ENCODE measurements at regions not wholly inside any gene's neighbourhood (a gene's known extent, or its start where the extent isn't known, plus 50 kb on each side); places are given as distances from the start of the nearest gene placed in this dataset.

GRCh38 chr16:55091871-55092230 is 161.2 kb downstream of the IRX5 start:
- in situ Hi-C loops (cut with HindIII; ENCODE audit: low sequenced_read_pairs): no loop called here
- DNase-seq (ENCODE audit: low spot score): no peak

DNA sequence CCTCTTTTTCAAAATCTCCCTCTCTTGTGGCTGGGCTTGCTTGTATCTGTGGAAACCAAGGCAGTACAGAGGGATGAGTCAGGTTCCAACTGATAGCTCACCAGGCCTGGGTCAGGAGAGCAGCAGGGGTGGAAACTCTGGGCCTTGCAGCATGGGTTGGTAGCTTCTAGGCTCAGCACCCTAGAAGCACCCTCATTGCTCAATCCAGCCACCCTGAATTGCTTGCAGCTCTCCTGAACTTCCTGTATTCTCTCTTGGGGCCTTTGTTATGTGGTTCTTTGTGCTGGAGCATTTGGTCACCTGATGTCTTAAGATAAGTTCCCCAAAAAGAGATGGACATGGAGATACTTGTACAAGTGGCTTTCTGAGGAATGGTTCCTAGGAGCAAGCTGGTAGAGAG is 169.4 kb downstream of the IRX5 start:
- in situ Hi-C loops (cut with HindIII; ENCODE audit: low sequenced_read_pairs): no loop called here
- no peak for DNase-seq (ENCODE audit: low spot score)

DNA sequence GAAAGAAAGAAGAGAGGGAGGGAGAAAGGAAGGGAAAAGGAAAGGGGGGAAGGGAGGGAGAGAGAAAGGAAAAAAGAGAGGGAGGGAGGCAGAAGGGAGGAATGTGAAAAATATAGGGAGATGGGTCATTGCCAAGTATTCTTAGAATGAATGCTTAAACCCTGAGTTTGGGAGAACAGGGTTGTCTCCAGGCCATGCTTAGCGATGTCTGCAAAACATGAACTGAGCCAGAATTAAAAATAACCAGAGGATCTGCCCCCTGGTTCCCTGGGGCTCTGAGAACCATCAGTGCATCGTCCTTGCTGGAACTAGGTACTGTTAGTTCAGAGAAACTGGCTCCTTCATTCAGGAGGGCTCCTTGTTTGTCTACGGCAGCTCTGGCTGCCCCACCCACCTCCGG is 170.4 kb downstream of the IRX5 start:
- DNase-seq (ENCODE audit: low spot score): no peak
- in situ Hi-C loops (cut with HindIII; ENCODE audit: low sequenced_read_pairs): no loop called here

GRCh38 chr16:55102077-55102476 is 171.4 kb downstream of the IRX5 start:
- in situ Hi-C loops (cut with HindIII; ENCODE audit: low sequenced_read_pairs): no loop called here

DNA sequence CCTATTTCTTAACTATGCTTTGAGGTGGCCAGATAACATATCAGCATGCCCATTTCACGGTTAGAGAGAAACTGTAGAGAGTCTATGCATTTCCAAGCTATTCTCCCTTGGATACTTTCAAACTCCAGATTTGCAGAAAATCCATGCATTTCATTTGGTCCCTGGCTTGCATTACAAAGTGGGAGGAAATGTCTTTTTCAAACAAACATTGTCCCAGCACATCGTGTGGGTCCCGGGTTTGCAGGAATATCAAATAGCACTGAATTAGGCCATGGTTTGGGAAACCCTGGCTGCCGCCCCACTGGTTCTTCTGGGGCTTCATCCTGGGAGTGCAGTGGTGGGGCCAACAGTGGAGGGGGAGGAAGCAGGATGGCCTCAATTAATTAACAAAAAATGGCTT is 171.9 kb downstream of the IRX5 start:
- no peak for DNase-seq (ENCODE audit: low spot score)
- in situ Hi-C loops (cut with HindIII; ENCODE audit: low sequenced_read_pairs): no loop called here

More at GRCh38 chr16:55102077-55102476, 171.4 kb downstream of the IRX5 start:
- DNase-seq (ENCODE audit: low spot score): no peak

DNA sequence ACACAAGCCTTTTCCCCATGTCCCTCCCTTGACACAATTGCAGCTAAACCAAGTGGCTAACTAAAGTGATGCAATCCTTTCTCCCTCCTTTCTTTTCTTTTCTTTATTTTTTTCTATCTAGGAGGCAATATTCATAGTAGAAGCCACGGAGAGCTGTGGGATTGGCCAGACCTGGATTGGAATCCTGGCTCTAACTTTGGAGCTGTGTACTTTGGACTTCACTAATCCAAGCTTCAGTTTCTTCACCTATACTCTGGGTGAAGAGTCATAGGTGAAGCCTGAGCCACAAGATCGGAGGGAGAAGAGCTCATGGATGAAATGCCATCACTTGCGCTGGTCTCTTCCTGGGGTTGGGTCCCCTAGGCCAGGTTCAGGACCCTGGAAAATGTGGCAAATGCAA is 177.2 kb downstream of the IRX5 start:
- DNase-seq (ENCODE audit: low spot score): no peak
- in situ Hi-C loops (cut with HindIII; ENCODE audit: low sequenced_read_pairs): no loop called here

DNA sequence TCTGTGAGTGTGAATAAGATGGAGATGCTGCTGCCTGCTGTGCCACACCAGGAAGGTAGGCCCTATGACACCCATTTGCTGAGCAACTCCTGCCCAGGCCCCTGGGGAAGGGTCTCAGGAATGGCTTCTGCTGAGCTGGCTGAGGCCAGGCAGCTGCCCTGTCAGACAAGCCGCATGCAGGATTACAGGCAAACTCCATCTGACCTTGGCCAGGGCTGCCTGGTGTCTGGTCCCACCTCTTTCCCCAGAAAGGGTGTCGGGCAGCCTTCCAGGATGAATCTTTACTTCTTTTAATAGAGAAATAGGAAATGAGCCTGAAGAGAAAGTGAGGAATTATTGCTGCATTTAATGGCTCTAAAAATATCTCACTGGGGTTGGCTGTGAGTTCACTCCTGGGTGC is 182.5 kb downstream of the IRX5 start:
- in situ Hi-C loops (cut with HindIII; ENCODE audit: low sequenced_read_pairs): no loop called here
- DNase-seq (ENCODE audit: low spot score): no peak

DNA sequence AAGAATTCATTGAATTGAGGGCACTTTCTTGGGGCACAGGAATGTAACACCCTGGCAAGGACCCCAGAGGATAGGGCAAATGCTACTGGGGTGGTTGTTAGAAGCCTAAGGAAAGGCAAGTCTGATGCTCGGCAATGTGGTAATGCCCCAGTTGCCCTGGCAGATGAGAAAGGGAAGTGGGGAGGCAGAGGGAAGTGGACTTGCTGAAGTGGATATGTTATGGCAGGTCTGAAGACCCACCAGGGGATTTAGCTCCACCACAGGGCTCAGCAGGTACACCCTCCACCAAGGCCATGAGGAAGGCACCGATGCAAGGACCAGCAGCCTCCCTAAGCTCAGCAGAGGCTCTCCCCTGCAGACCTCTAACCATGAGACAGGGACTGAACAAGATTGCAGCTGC is 184.8 kb downstream of the IRX5 start:
- no peak for DNase-seq (ENCODE audit: low spot score)
- in situ Hi-C loops (cut with HindIII; ENCODE audit: low sequenced_read_pairs): no loop called here

GRCh38 chr16:55116165-55116920 is 185.7 kb downstream of the IRX5 start:
- DNase-seq (ENCODE audit: low spot score): no peak
- in situ Hi-C loops (cut with HindIII; ENCODE audit: low sequenced_read_pairs): no loop called here

DNA sequence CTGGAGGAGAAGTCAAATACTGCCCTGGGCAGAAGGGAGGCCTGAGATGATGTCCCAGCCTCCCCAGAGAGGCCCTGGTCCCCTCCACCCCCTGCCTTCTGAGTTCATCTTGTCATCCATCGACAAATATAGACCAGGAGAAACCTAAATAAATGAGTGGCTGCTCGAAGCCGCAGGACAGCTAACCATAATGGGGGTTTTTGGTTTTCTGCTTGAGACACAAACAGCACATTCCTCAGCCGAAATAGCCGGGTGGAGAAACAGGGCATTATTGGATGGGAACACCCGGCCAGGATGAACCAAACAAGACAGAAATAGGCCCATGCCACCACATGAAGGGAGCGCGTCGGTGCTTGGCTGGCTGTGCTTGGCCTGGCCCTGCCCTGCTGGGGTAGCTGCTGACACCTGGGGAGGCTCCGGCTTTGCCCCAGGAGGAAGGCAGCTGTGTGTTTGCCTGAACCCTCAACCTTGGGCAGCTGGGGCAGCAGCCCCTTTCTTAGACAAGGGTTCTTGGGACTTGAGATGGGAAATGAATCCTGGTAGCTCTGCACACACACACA is 188.1 kb downstream of the IRX5 start:
- in situ Hi-C loops (cut with HindIII; ENCODE audit: low sequenced_read_pairs): no loop called here
- DNase-seq (ENCODE audit: low spot score): no peak

- in situ Hi-C loops (cut with HindIII; ENCODE audit: low sequenced_read_pairs): no loop called here
- no peak for DNase-seq (ENCODE audit: low spot score)
These were observed 189.7 kb downstream of the IRX5 start for GRCh38 chr16:55120408-55120807.

GRCh38 chr16:55120826-55121225 is 190.2 kb downstream of the IRX5 start:
- no peak for DNase-seq (ENCODE audit: low spot score)
- in situ Hi-C loops (cut with HindIII; ENCODE audit: low sequenced_read_pairs): no loop called here

GRCh38 chr16:55123652-55124051 is 193.0 kb downstream of the IRX5 start:
- no peak for DNase-seq (ENCODE audit: low spot score)

GRCh38 chr16:55125818-55126385 is 195.2 kb downstream of the IRX5 start:
- in situ Hi-C loops (cut with HindIII; ENCODE audit: low sequenced_read_pairs): no loop called here
- DNase-seq (ENCODE audit: low spot score): no peak

More at GRCh38 chr16:55123652-55124051, 193.0 kb downstream of the IRX5 start:
- in situ Hi-C loops (cut with HindIII; ENCODE audit: low sequenced_read_pairs): no loop called here

- in situ Hi-C loops (cut with HindIII; ENCODE audit: low sequenced_read_pairs): no loop called here
- DNase-seq (ENCODE audit: low spot score): no peak
These were observed 195.8 kb downstream of the IRX5 start for GRCh38 chr16:55126456-55126855.

DNA sequence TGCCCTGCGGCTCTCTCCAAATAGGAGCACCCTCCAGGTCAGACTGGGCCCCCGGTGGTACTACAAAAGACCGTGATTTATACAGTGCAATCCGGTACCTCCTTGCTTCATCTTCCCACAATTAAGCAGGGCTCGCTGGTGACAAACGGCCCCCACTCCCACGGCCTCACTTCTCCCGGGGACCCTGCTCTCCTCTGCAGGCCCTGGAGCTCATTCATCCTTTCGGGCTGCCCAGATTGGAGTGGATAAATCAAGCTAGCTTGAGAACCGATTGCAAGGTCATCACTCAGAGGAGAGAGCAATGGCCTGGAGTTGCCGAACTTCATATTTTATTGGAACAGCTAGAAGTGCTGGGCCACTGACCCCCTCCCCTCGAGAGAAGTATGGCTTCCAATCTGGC is 193.5 kb upstream of the IRX6 start:
- in situ Hi-C loops (cut with HindIII; ENCODE audit: low sequenced_read_pairs): no loop called here
- no peak for DNase-seq (ENCODE audit: low spot score)

GRCh38 chr16:55130911-55131310 is 193.1 kb upstream of the IRX6 start:
- DNase-seq (ENCODE audit: low spot score): no peak
- in situ Hi-C loops (cut with HindIII; ENCODE audit: low sequenced_read_pairs): no loop called here

- no peak for DNase-seq (ENCODE audit: low spot score)
- in situ Hi-C loops (cut with HindIII; ENCODE audit: low sequenced_read_pairs): no loop called here
These were observed 190.3 kb upstream of the IRX6 start for GRCh38 chr16:55133654-55134053.

GRCh38 chr16:55136356-55137150 is 187.4 kb upstream of the IRX6 start:
- in situ Hi-C loops (cut with HindIII; ENCODE audit: low sequenced_read_pairs): no loop called here
- no peak for DNase-seq (ENCODE audit: low spot score)

- in situ Hi-C loops (cut with HindIII; ENCODE audit: low sequenced_read_pairs): no loop called here
These were observed 185.7 kb upstream of the IRX6 start for GRCh38 chr16:55138298-55138697.

More at GRCh38 chr16:55138298-55138697, 185.7 kb upstream of the IRX6 start:
- DNase-seq (ENCODE audit: low spot score): no peak

Data from G401 (cell line).